ENCODE measurements at regions not wholly inside any gene's neighbourhood (a gene's known extent, or its start where the extent isn't known, plus 50 kb on each side); places are given as distances from the start of the nearest gene placed in this dataset.

- Histone ChIP-seq H3K9ac (ENCODE audit: extremely low read depth, insufficient read length, low read length) (no peak overlapping the region), H3K27me3 (ENCODE audit: insufficient read depth, low read length) (no peaks in the 10 kb centered on the region), H3K18ac (ENCODE audit: insufficient read length, low read depth, low read length) (peak overlapping the region; percentile 48), H2BK20ac (ENCODE audit: low read depth, low read length, poor library complexity, severe bottlenecking) (no peak overlapping the region), H3K23ac (ENCODE audit: insufficient read length, low read depth, low read length) (no peak overlapping the region), H2BK5ac (ENCODE audit: insufficient read length, low read length) (peak overlapping the region; percentile 82), H3K9me3 (ENCODE audit: control insufficient read depth, low read depth, low read length) (no peaks in the 10 kb centered on the region), H3K79me1 (ENCODE audit: insufficient read depth, low read depth, low read length, poor library complexity, severe bottlenecking) (no peaks in the 10 kb centered on the region), H2BK120ac (ENCODE audit: low read depth, low read length, poor library complexity, severe bottlenecking) (no peak overlapping the region), H4K8ac (replicated peaks; ENCODE audit: insufficient read length, low read depth, low read length) (no peak overlapping the region), H2AK5ac (ENCODE audit: insufficient read length, low read length) (no peak overlapping the region), H2BK15ac (ENCODE audit: low read depth, low read length) (no peak overlapping the region), H3K23me2 (ENCODE audit: insufficient read length, low read depth, low read length, poor library complexity, severe bottlenecking) (no peaks in the 10 kb centered on the region), H3K14ac (ENCODE audit: insufficient read depth, low read length) (no peak overlapping the region; the same call in 1 of the 2 replicates), H3K4me2 (ENCODE audit: insufficient read depth, insufficient read length, low read length) (no peak overlapping the region), H4K91ac (ENCODE audit: insufficient read length, low read depth, low read length) (no peak overlapping the region), H3K79me2 (ENCODE audit: insufficient read depth, low read length) (no peaks in the 10 kb centered on the region), H2BK12ac (ENCODE audit: insufficient read length, low read depth, low read length) (peak overlapping the region; percentile 29), H4K5ac (ENCODE audit: insufficient read length, low read depth, low read length) (no peak overlapping the region), H3K4me1 (ENCODE audit: insufficient read depth, low read length) (peaks cover 14% of the 10 kb centered on the region; the same call in 1 of the 2 replicates), H3K4ac (ENCODE audit: low read depth, low read length) (no peak overlapping the region), H3K56ac (ENCODE audit: insufficient read length, low read depth, low read length) (no peak overlapping the region), H4K20me1 (ENCODE audit: control insufficient read depth, insufficient read depth, insufficient read length) (no peaks in the 10 kb centered on the region), H3T11ph (ENCODE audit: low read length) (peak overlapping the region; percentile 39), H2AFZ (ENCODE audit: low read length) (no peak overlapping the region), H3K27ac (ENCODE audit: insufficient read length, low read depth, low read length) (peak overlapping the region; percentile 99)
- Mint-ChIP-seq H3K27me3 (ENCODE audit: low read depth) (no peaks in the 10 kb centered on the region), H3K4me1 (peaks cover 50 to 62% of the 10 kb centered on the region in 2 experiments), H3K36me3 (ENCODE audit: insufficient read depth in 1 of 3, low read depth in 3 of 3) (peaks cover 0 to 9% (median 2%) of the 10 kb centered on the region in 3 experiments; a peak in 4 of 7 replicates), H3K9me3 (peaks cover 2 to 7% of the 10 kb centered on the region in 2 experiments; a peak in 3 of 5 replicates), H3K27ac (peak overlapping the region; percentile 58 to 99 (median 98)), H3K4me3 (peak overlapping the region; percentile 19 to 23; a peak in 4 of 5 replicates)
- WGBS (ENCODE audit: extremely low coverage, insufficient read length, low lambda C conversion rate) = no CpG with 5 or more reads among the region's 9 CpGs
- TF ChIP-seq CTCF (conservative IDR thresholded peaks at IDR 0.05) = no peak
- peak; percentile 88 for DNase-seq
Observed at GRCh38 chr5:116864157-116864837, 289.7 kb upstream of the SEMA6A start.
